ENCODE measurements at regions not wholly inside any gene's neighbourhood (a gene's known extent, or its start where the extent isn't known, plus 50 kb on each side); places are given as distances from the start of the nearest gene placed in this dataset.

- H2BK15ac ChIP-seq (replicated peaks; ENCODE audit: low read depth), result no peak overlapping the region
- H3K18ac ChIP-seq (ENCODE audit: low read length), result no peak overlapping the region
- H3K79me1 ChIP-seq (ENCODE audit: low read length), result no peaks in the 10 kb centered on the region
- H2AK5ac ChIP-seq (ENCODE audit: low read length), result no peak overlapping the region
- H3K27ac ChIP-seq (ENCODE audit: low read depth, low read length), result no peak overlapping the region
- no peaks in the 10 kb centered on the region for H3K4me1 ChIP-seq (ENCODE audit: control insufficient read depth, low read depth, low read length)
- H3K4me3 ChIP-seq (ENCODE audit: low read length), result no peak overlapping the region
- no peak overlapping the region for H2BK120ac ChIP-seq (ENCODE audit: low read depth, low read length)
- no CpG with 5 or more reads among the region's 1 CpG for WGBS (ENCODE audit: extremely low coverage, insufficient coverage, low lambda C conversion rate)
- H3K9ac ChIP-seq (ENCODE audit: low read length), result no peak overlapping the region
- no peak overlapping the region for H3K4ac ChIP-seq (ENCODE audit: low read depth, low read length)
- H2BK5ac ChIP-seq (ENCODE audit: low read length), result no peak overlapping the region
- H3K36me3 ChIP-seq (ENCODE audit: control insufficient read depth, insufficient read depth, low read length), result no peaks in the 10 kb centered on the region
- no peak overlapping the region for H4K8ac ChIP-seq (ENCODE audit: low read depth, low read length)
- H4K5ac ChIP-seq (ENCODE audit: low read length), result no peak overlapping the region
- no peak for DNase-seq
- H3K4me2 ChIP-seq (ENCODE audit: low read length), result no peak overlapping the region
- H3K23ac ChIP-seq (ENCODE audit: low read length), result no peak overlapping the region
- H3K56ac ChIP-seq (ENCODE audit: low read length), result no peak overlapping the region
- no peaks in the 10 kb centered on the region for H3K79me2 ChIP-seq (ENCODE audit: control insufficient read depth, insufficient read depth, low read length)
- H3K27me3 ChIP-seq (ENCODE audit: insufficient read depth, low read length, poor library complexity), result no peaks in the 10 kb centered on the region
Observed at GRCh38 chr6:140281767-140282166, 907.3 kb upstream of the CITED2 start.

- H2BK120ac ChIP-seq (ENCODE audit: low read depth, low read length), result no peak overlapping the region
- no peak overlapping the region for H3K4me3 ChIP-seq (ENCODE audit: low read length)
- no peak overlapping the region for H3K18ac ChIP-seq (ENCODE audit: low read length)
- H3K79me1 ChIP-seq (ENCODE audit: low read length), result no peaks in the 10 kb centered on the region
- no peak for DNase-seq
- no peak overlapping the region for H4K8ac ChIP-seq (ENCODE audit: low read depth, low read length)
- H2AK5ac ChIP-seq (ENCODE audit: low read length), result no peak overlapping the region
- no peak overlapping the region for H3K56ac ChIP-seq (ENCODE audit: low read length)
- H3K23ac ChIP-seq (ENCODE audit: low read length), result no peak overlapping the region
- no peak overlapping the region for H3K9ac ChIP-seq (ENCODE audit: low read length)
- no peak overlapping the region for H3K27ac ChIP-seq (ENCODE audit: low read depth, low read length)
- H3K79me2 ChIP-seq (ENCODE audit: control insufficient read depth, insufficient read depth, low read length), result no peaks in the 10 kb centered on the region
- no CpG with 5 or more reads among the region's 2 CpGs for WGBS (ENCODE audit: extremely low coverage, insufficient coverage, low lambda C conversion rate)
- no peaks in the 10 kb centered on the region for H3K4me1 ChIP-seq (ENCODE audit: control insufficient read depth, low read depth, low read length)
- H3K36me3 ChIP-seq (ENCODE audit: control insufficient read depth, insufficient read depth, low read length), result no peaks in the 10 kb centered on the region
- H4K5ac ChIP-seq (ENCODE audit: low read length), result no peak overlapping the region
- no peaks in the 10 kb centered on the region for H3K27me3 ChIP-seq (ENCODE audit: insufficient read depth, low read length, poor library complexity)
- no peak overlapping the region for H3K4me2 ChIP-seq (ENCODE audit: low read length)
- H2BK5ac ChIP-seq (ENCODE audit: low read length), result no peak overlapping the region
- H2BK15ac ChIP-seq (replicated peaks; ENCODE audit: low read depth), result no peak overlapping the region
- H3K4ac ChIP-seq (ENCODE audit: low read depth, low read length), result no peak overlapping the region
Observed at GRCh38 chr6:140281236-140281635, 906.8 kb upstream of the CITED2 start.

- no peak for DNase-seq
- Histone ChIP-seq H4K5ac (ENCODE audit: low read length) (no peak overlapping the region), H3K23ac (ENCODE audit: low read length) (no peak overlapping the region), H3K4me2 (ENCODE audit: low read length) (no peak overlapping the region), H2BK15ac (replicated peaks; ENCODE audit: low read depth) (no peak overlapping the region), H3K56ac (ENCODE audit: low read length) (no peak overlapping the region), H2BK120ac (ENCODE audit: low read depth, low read length) (no peak overlapping the region), H3K9ac (ENCODE audit: low read length) (no peak overlapping the region), H3K4ac (ENCODE audit: low read depth, low read length) (no peak overlapping the region), H3K27me3 (ENCODE audit: insufficient read depth, low read length, poor library complexity) (no peaks in the 10 kb centered on the region), H3K18ac (ENCODE audit: low read length) (no peak overlapping the region), H3K27ac (ENCODE audit: low read depth, low read length) (no peak overlapping the region), H3K4me1 (ENCODE audit: control insufficient read depth, low read depth, low read length) (no peaks in the 10 kb centered on the region), H2BK5ac (ENCODE audit: low read length) (no peak overlapping the region), H3K4me3 (ENCODE audit: low read length) (no peak overlapping the region), H4K8ac (ENCODE audit: low read depth, low read length) (no peak overlapping the region), H2AK5ac (ENCODE audit: low read length) (no peak overlapping the region), H3K79me2 (ENCODE audit: control insufficient read depth, insufficient read depth, low read length) (no peaks in the 10 kb centered on the region), H3K36me3 (ENCODE audit: control insufficient read depth, insufficient read depth, low read length) (no peaks in the 10 kb centered on the region), H3K79me1 (ENCODE audit: low read length) (no peaks in the 10 kb centered on the region)
- no CpG with 5 or more reads among the region's 1 CpG for WGBS (ENCODE audit: extremely low coverage, insufficient coverage, low lambda C conversion rate)
Observed at GRCh38 chr6:140276719-140277118, 902.3 kb upstream of the CITED2 start.

- no peak overlapping the region for H2BK15ac ChIP-seq (replicated peaks; ENCODE audit: low read depth)
- no peaks in the 10 kb centered on the region for H3K79me1 ChIP-seq (ENCODE audit: low read length)
- H4K5ac ChIP-seq (ENCODE audit: low read length), result no peak overlapping the region
- no peak overlapping the region for H3K4ac ChIP-seq (ENCODE audit: low read depth, low read length)
- no peak overlapping the region for H3K23ac ChIP-seq (ENCODE audit: low read length)
- H3K9ac ChIP-seq (ENCODE audit: low read length), result no peak overlapping the region
- no peak overlapping the region for H3K4me2 ChIP-seq (ENCODE audit: low read length)
- H3K4me1 ChIP-seq (ENCODE audit: control insufficient read depth, low read depth, low read length), result no peaks in the 10 kb centered on the region
- H2BK120ac ChIP-seq (ENCODE audit: low read depth, low read length), result no peak overlapping the region
- no peak overlapping the region for H3K56ac ChIP-seq (ENCODE audit: low read length)
- H3K27me3 ChIP-seq (ENCODE audit: insufficient read depth, low read length, poor library complexity), result no peaks in the 10 kb centered on the region
- no peaks in the 10 kb centered on the region for H3K36me3 ChIP-seq (ENCODE audit: control insufficient read depth, insufficient read depth, low read length)
- DNase-seq, result no peak
- no CpG with 5 or more reads among the region's 1 CpG for WGBS (ENCODE audit: extremely low coverage, insufficient coverage, low lambda C conversion rate)
- no peak overlapping the region for H4K8ac ChIP-seq (ENCODE audit: low read depth, low read length)
- H3K18ac ChIP-seq (ENCODE audit: low read length), result no peak overlapping the region
- H3K4me3 ChIP-seq (ENCODE audit: low read length), result no peak overlapping the region
- H2AK5ac ChIP-seq (ENCODE audit: low read length), result no peak overlapping the region
- no peak overlapping the region for H3K27ac ChIP-seq (ENCODE audit: low read depth, low read length)
- H3K79me2 ChIP-seq (ENCODE audit: control insufficient read depth, insufficient read depth, low read length), result no peaks in the 10 kb centered on the region
- no peak overlapping the region for H2BK5ac ChIP-seq (ENCODE audit: low read length)
Observed at GRCh38 chr6:140276133-140276532, 901.7 kb upstream of the CITED2 start.

GRCh38 chr6:140275725-140276124 is 901.3 kb upstream of the CITED2 start:
- Histone ChIP-seq H2BK5ac (ENCODE audit: low read length) (no peak overlapping the region), H3K18ac (ENCODE audit: low read length) (no peak overlapping the region), H3K56ac (ENCODE audit: low read length) (no peak overlapping the region), H3K79me1 (ENCODE audit: low read length) (no peaks in the 10 kb centered on the region), H4K8ac (ENCODE audit: low read depth, low read length) (no peak overlapping the region), H3K27me3 (ENCODE audit: insufficient read depth, low read length, poor library complexity) (no peaks in the 10 kb centered on the region), H3K23ac (ENCODE audit: low read length) (no peak overlapping the region), H2BK120ac (ENCODE audit: low read depth, low read length) (no peak overlapping the region), H3K9ac (ENCODE audit: low read length) (no peak overlapping the region), H3K4me2 (ENCODE audit: low read length) (no peak overlapping the region), H2AK5ac (ENCODE audit: low read length) (no peak overlapping the region), H4K5ac (ENCODE audit: low read length) (no peak overlapping the region), H3K4me3 (ENCODE audit: low read length) (no peak overlapping the region), H3K4me1 (ENCODE audit: control insufficient read depth, low read depth, low read length) (no peaks in the 10 kb centered on the region), H3K36me3 (ENCODE audit: control insufficient read depth, insufficient read depth, low read length) (no peaks in the 10 kb centered on the region), H3K79me2 (ENCODE audit: control insufficient read depth, insufficient read depth, low read length) (no peaks in the 10 kb centered on the region), H2BK15ac (replicated peaks; ENCODE audit: low read depth) (no peak overlapping the region), H3K4ac (ENCODE audit: low read depth, low read length) (no peak overlapping the region), H3K27ac (ENCODE audit: low read depth, low read length) (no peak overlapping the region)
- no peak for DNase-seq

GRCh38 chr6:140274548-140274947 is 900.1 kb upstream of the CITED2 start:
- H3K36me3 ChIP-seq (ENCODE audit: control insufficient read depth, insufficient read depth, low read length), result no peaks in the 10 kb centered on the region
- no peak overlapping the region for H2BK120ac ChIP-seq (ENCODE audit: low read depth, low read length)
- no peak overlapping the region for H3K18ac ChIP-seq (ENCODE audit: low read length)
- no peaks in the 10 kb centered on the region for H3K4me1 ChIP-seq (ENCODE audit: control insufficient read depth, low read depth, low read length)
- H3K4ac ChIP-seq (ENCODE audit: low read depth, low read length), result no peak overlapping the region
- no peak for DNase-seq
- no peaks in the 10 kb centered on the region for H3K27me3 ChIP-seq (ENCODE audit: insufficient read depth, low read length, poor library complexity)
- H3K9ac ChIP-seq (ENCODE audit: low read length), result no peak overlapping the region
- no peak overlapping the region for H2BK5ac ChIP-seq (ENCODE audit: low read length)
- no peak overlapping the region for H2BK15ac ChIP-seq (replicated peaks; ENCODE audit: low read depth)
- WGBS (ENCODE audit: extremely low coverage, insufficient coverage, low lambda C conversion rate), result no CpG with 5 or more reads among the region's 2 CpGs
- H3K23ac ChIP-seq (ENCODE audit: low read length), result no peak overlapping the region
- H3K79me2 ChIP-seq (ENCODE audit: control insufficient read depth, insufficient read depth, low read length), result no peaks in the 10 kb centered on the region
- H4K5ac ChIP-seq (ENCODE audit: low read length), result no peak overlapping the region
- H2AK5ac ChIP-seq (ENCODE audit: low read length), result no peak overlapping the region
- H3K4me3 ChIP-seq (ENCODE audit: low read length), result no peak overlapping the region
- no peak overlapping the region for H3K27ac ChIP-seq (ENCODE audit: low read depth, low read length)
- no peak overlapping the region for H3K56ac ChIP-seq (ENCODE audit: low read length)
- no peak overlapping the region for H3K4me2 ChIP-seq (ENCODE audit: low read length)
- no peak overlapping the region for H4K8ac ChIP-seq (ENCODE audit: low read depth, low read length)
- no peaks in the 10 kb centered on the region for H3K79me1 ChIP-seq (ENCODE audit: low read length)

All from mesendoderm (in vitro differentiated cells).